ENCODE measurements at regions not wholly inside any gene's neighbourhood (a gene's known extent, or its start where the extent isn't known, plus 50 kb on each side); places are given as distances from the start of the nearest gene placed in this dataset.

DNA sequence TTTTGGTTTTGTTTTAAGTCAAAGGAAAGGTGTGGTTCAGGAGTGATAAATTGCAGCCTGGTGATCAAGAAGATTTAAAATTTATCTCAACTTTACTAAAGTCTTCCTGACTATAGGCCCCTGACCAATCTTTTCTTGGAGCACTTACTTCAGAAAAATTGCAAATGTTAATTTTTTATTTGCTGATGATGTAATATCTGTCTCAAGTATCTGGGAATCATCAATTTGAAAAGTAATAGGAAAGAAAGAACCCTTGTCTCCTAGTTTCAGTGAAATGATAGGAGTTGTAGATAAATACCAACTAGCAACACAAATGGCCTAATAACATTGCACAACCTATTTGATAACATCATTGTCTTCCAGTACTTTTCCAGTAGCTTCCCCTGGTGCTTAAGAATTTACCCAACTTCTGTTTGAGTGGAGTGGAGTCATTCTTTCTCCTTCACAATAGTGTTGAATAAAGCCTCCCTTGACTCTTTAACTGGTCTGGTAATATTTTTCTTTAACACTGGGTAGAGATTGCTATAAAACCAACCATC, 648.3 kb upstream of the ADGRB3 start:
- TF ChIP-seq CTCF (IDR thresholded peaks at IDR 0.05; ENCODE audit: extremely low read depth, missing control alignments) = no peak
- DNase-seq (ENCODE audit: low spot score) = no peak

DNA sequence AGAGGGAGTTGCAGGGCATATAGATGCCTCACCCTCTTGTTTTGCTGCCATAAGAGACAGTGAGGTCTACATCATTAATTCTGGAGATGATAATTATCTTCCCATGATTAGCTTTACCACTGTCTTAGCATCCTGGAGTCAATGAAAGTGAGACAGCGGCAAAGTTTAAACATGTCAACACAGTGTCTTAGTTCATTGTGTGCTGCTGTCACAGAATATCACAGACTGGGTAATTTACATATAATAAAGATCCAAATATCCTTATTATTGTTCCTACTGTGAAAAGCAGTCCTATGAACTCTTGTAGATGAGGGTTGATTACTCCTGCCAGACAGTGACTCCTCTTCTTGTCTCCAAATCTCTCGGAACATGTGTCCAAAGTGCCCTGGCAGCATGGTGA, 658.6 kb upstream of the ADGRB3 start:
- TF ChIP-seq CTCF (IDR thresholded peaks at IDR 0.05; ENCODE audit: extremely low read depth, missing control alignments) = no peak
- DNase-seq (ENCODE audit: low spot score) = no peak

- TF ChIP-seq CTCF (IDR thresholded peaks at IDR 0.05; ENCODE audit: extremely low read depth, missing control alignments) = no peak
- DNase-seq (ENCODE audit: low spot score) = no peak
These were observed 660.2 kb upstream of the ADGRB3 start for GRCh38 chr6:67974931-67975330.

DNA sequence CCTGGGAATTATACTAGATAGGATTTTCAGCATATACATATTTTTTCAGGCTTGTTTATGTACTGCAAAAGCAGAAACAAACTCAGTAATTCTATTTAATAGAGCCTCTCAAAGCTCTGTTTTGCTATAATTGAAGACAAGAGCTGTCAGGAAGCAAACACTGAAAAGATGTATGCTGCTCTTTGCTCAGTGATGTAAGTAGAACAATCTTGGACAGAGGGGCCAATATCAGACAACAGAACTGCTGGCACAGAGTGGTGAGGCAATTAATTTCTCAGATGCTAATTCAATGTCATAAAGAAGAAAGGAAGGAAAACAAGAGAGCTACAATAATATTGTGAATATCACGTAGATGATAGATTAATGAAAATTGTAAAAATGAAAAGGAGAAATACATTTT, 663.3 kb upstream of the ADGRB3 start:
- TF ChIP-seq CTCF (IDR thresholded peaks at IDR 0.05; ENCODE audit: extremely low read depth, missing control alignments) = no peak
- no peak for DNase-seq (ENCODE audit: low spot score)

DNA sequence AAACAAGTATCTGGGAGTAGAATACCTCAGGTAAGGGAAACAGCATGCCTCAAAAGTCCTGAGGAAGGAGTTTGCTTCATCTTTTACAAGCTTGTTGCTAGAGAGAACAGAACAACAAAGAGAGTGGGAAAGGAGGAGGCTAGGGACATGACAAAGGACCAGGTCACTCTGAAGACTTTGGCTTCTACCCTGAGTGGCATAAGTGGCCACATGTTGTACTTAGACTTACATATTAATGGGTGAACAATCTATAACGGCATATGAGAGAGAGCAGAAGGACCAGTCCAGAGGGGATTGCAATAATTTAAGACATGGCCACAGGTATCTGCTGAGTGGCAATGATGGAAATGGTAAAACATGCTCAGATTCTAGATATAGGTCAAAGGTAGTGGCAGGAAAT, 668.3 kb upstream of the ADGRB3 start:
- TF ChIP-seq CTCF (IDR thresholded peaks at IDR 0.05; ENCODE audit: extremely low read depth, missing control alignments) = no peak
- no peak for DNase-seq (ENCODE audit: low spot score)

DNA sequence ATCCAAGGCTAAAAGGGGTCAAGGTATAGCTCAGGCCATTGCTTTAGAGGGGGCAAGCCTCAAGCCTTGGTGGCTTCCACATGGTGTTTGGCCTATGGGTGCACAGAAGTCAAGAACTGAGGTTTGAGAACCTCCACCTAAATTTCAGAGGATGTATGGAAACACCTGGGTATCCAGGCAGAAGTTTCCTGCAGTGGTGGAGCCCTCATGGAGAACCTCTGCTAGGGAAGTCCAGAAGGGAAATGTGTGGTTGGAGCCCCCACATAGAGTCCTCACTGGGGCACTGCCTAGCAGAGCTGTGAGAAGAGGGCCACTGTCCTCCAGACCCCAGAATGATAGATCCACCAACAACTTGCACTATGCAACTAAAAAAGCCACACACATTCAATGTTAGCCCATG, 678.7 kb upstream of the ADGRB3 start:
- no peak for TF ChIP-seq CTCF (IDR thresholded peaks at IDR 0.05; ENCODE audit: extremely low read depth, missing control alignments)

DNA sequence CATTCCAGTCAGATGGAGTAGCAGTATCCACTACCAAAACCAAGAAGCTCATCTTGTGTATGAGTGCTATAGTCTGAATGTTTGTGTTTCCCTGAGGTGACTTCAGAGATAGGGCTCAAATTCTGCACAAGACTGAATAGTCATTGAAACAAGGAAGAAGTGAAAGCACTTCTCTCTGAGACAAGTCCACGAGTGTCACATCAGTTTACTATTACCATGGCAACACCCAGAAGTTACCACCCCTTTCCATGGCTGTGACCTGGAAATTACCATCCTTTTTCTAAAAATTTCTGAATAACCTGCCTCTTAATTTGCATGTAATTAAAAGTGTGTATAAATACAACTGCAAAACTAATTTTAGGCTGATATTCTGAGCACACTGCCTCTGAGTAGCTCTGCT, 682.1 kb upstream of the ADGRB3 start:
- DNase-seq (ENCODE audit: low spot score) = no peak

More for the DNA sequence above, 678.7 kb upstream of the ADGRB3 start:
- DNase-seq (ENCODE audit: low spot score) = no peak

More for the DNA sequence above, 682.1 kb upstream of the ADGRB3 start:
- no peak for TF ChIP-seq CTCF (IDR thresholded peaks at IDR 0.05; ENCODE audit: extremely low read depth, missing control alignments)

Data from GM20000 (cell line).